Ishikawa (cell line): ENCODE measurements at regions not wholly inside any gene's neighbourhood (a gene's known extent, or its start where the extent isn't known, plus 50 kb on each side); places are given as distances from the start of the nearest gene placed in this dataset.

ENCODE experiments used
- CEBPB ChIP-seq: IDR thresholded peaks from 2 replicates; pipeline ENCODE4 v1.6.1; 2012
- CREB1 ChIP-seq: IDR thresholded peaks from 2 replicates; pipeline ENCODE4 v1.6.1; 2012; ENCODE audit warnings: low read depth
- EP300 ChIP-seq: IDR thresholded peaks from 2 replicates; pipeline ENCODE4 v1.6.1; 2012; ENCODE audit warnings: borderline replicate concordance
- FOXM1 ChIP-seq: IDR thresholded peaks from 2 replicates; pipeline ENCODE4 v1.6.1; 2012; ENCODE audit warnings: low read depth, borderline replicate concordance
- NFIC ChIP-seq: IDR thresholded peaks from 2 replicates; pipeline ENCODE4 v1.6.1; 2012
- RAD21 ChIP-seq: IDR thresholded peaks from 2 replicates; pipeline ENCODE4 v1.6.1; 2012; ENCODE audit warnings: low read depth
- USF1 ChIP-seq: IDR thresholded peaks from 2 replicates; pipeline ENCODE4 v1.6.1; 2012
- YY1 ChIP-seq: IDR thresholded peaks from 2 replicates; pipeline ENCODE4 v1.6.1; 2012; ENCODE audit warnings: low read depth
- ZBTB7A ChIP-seq: IDR thresholded peaks from 2 replicates; pipeline ENCODE4 v1.6.1; 2012; ENCODE audit warnings: low read depth

GRCh38 chr10:16386855-16387254 is 50.0 kb upstream of the PTER start:
- TF ChIP-seq CREB1: no peak
- TF ChIP-seq ZBTB7A: no peak
- TF ChIP-seq EP300: no peak
- no peak for TF ChIP-seq USF1
- TF ChIP-seq RAD21: no peak
- no peak for TF ChIP-seq FOXM1
- TF ChIP-seq NFIC: no peak
- TF ChIP-seq CEBPB: no peak
- TF ChIP-seq YY1: no peak
